Transverse colon (tissue), 4 donors: ENCODE measurements at regions not wholly inside any gene's neighbourhood (a gene's known extent, or its start where the extent isn't known, plus 50 kb on each side); places are given as distances from the start of the nearest gene placed in this dataset.

ENCODE experiments used
- CTCF ChIP-seq, 5 experiments: fragments of 200-600 bp in 3 of 5; fragments of 450-650 bp in 2 of 5; sonication (generic) in 3 of 5; IDR thresholded peaks; 1 replicate in 2 of 5; 2 replicates in 3 of 5; pipeline ENCODE4 v1.5.1; 2016 to 2017; ENCODE audit warnings: antibody characterized with exemption in 5 of 5, inconsistent platforms in 3 of 5, mild to moderate bottlenecking in 2 of 5, moderate library complexity in 1 of 5
- EP300 ChIP-seq: sonication (generic); formaldehyde crosslinking; IDR thresholded peaks from one replicate; pipeline ENCODE4 v1.6.1; 2017; ENCODE audit warnings: antibody characterized with exemption, low read depth
- POLR2A ChIP-seq: fragments of 450-650 bp; IDR thresholded peaks from one replicate; pipeline ENCODE4 v1.6.1; 2016; ENCODE audit warnings: antibody characterized with exemption, mild to moderate bottlenecking, moderate library complexity
- POLR2AphosphoS5 ChIP-seq, 3 donors: sonication (generic); formaldehyde crosslinking; IDR thresholded peaks; one replicate each; pipeline ENCODE4 v1.6.1; 2016; ENCODE audit warnings: antibody characterized with exemption in 3 of 3

GRCh38 chr18:47604021-47604420 lies 326.4 kb downstream of the SMAD2 start:
- TF ChIP-seq POLR2A: no peak
- TF ChIP-seq CTCF (IDR thresholded peaks at IDR 0.05): no peak
- TF ChIP-seq EP300: no peak
- TF ChIP-seq POLR2AphosphoS5 (IDR thresholded peaks at IDR 0.05): no peak
